ENCODE measurements at regions not wholly inside any gene's neighbourhood (a gene's known extent, or its start where the extent isn't known, plus 50 kb on each side); places are given as distances from the start of the nearest gene placed in this dataset.
A peak's percentile ranks its signal among the peaks of the same experiment; 100 is the strongest.

DNA sequence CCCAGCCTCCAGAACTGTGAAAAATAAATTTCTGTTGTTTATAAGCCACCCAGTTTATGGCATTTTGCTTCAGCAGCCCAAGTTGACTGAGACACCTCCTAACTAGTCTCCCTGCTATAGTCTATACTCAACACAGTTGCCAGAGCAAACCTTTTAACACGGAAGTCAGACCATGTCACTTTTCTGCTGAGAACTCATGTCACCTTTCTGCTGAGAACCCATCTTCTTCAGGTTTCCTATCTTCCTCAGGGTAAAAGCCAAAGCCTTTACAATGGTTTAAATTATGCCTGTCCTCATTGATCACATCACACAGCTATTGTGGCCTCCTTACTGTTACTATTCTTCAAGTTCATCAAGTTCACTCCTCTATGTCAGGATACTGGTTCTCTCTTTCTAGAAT, 74.3 kb upstream of the SOX6 start:
- Histone ChIP-seq H3K27ac (ENCODE audit: low read length) (no peak overlapping the region), H2AFZ (ENCODE audit: low read depth, low read length) (no peak overlapping the region), H3K9ac (ENCODE audit: low read length) (no peak overlapping the region), H4K20me1 (ENCODE audit: insufficient read depth, low read length) (no peaks in the 10 kb centered on the region), H3K79me2 (ENCODE audit: low read length) (no peaks in the 10 kb centered on the region), H3K9me3 (ENCODE audit: insufficient read depth, low read length) (peaks cover 23% of the 10 kb centered on the region), H3K4me2 (ENCODE audit: low read length) (no peak overlapping the region), H3K4me3 (ENCODE audit: low read length) (no peak overlapping the region), H3K36me3 (replicated peaks; ENCODE audit: low read depth, low read length) (peaks cover 25% of the 10 kb centered on the region), H3K4me1 (ENCODE audit: low read length) (peaks cover 16% of the 10 kb centered on the region), H3K27me3 (ENCODE audit: low read depth, low read length) (no peaks in the 10 kb centered on the region)
- TF ChIP-seq, protein P1, sequence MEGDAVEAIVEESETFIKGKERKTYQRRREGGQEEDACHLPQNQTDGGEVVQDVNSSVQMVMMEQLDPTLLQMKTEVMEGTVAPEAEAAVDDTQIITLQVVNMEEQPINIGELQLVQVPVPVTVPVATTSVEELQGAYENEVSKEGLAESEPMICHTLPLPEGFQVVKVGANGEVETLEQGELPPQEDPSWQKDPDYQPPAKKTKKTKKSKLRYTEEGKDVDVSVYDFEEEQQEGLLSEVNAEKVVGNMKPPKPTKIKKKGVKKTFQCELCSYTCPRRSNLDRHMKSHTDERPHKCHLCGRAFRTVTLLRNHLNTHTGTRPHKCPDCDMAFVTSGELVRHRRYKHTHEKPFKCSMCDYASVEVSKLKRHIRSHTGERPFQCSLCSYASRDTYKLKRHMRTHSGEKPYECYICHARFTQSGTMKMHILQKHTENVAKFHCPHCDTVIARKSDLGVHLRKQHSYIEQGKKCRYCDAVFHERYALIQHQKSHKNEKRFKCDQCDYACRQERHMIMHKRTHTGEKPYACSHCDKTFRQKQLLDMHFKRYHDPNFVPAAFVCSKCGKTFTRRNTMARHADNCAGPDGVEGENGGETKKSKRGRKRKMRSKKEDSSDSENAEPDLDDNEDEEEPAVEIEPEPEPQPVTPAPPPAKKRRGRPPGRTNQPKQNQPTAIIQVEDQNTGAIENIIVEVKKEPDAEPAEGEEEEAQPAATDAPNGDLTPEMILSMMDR (IDR thresholded peaks at IDR 0.05; ENCODE audit: low read depth, low read length): no peak
- no peak for TF ChIP-seq EZH2phosphoT487 (IDR thresholded peaks at IDR 0.05; ENCODE audit: low read depth)

DNA sequence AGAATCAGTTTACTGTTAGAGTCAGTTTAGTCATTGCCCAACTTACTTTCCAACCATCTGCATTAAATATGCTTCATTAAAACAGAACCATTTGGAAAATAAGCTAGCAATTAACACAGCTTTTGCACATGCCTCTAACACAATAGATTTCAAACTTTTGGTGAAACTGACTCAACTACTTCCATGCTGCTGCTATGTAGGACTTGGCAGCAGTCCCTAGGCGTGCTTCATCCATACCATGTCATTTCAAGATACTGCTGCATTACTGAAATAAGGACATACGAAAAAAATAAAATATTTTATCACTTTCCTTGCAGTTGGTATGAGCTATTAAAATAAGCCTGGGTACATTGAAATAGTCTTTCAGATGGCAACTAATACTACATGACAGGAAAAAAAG, 65.5 kb upstream of the SOX6 start:
- H3K9ac ChIP-seq (ENCODE audit: low read length): no peak overlapping the region
- no peaks in the 10 kb centered on the region for H3K4me1 ChIP-seq (ENCODE audit: low read length)
- H4K20me1 ChIP-seq (ENCODE audit: insufficient read depth, low read length): no peaks in the 10 kb centered on the region
- no peak overlapping the region for H2AFZ ChIP-seq (ENCODE audit: low read depth, low read length)
- H3K79me2 ChIP-seq (ENCODE audit: low read length): no peaks in the 10 kb centered on the region
- TF ChIP-seq, protein P1 (IDR thresholded peaks at IDR 0.05; ENCODE audit: low read depth, low read length): no peak
- no peak overlapping the region for H3K27ac ChIP-seq (ENCODE audit: low read length)
- H3K9me3 ChIP-seq (ENCODE audit: insufficient read depth, low read length): 0 out of 2 replicates have a peak, but pooled peaks cover 3% of the 10 kb centered on the region
- no peaks in the 10 kb centered on the region for H3K36me3 ChIP-seq (replicated peaks; ENCODE audit: low read depth, low read length)
- H3K4me3 ChIP-seq (ENCODE audit: low read length): no peak overlapping the region
- no peaks in the 10 kb centered on the region for H3K27me3 ChIP-seq (ENCODE audit: low read depth, low read length)
- H3K4me2 ChIP-seq (ENCODE audit: low read length): no peak overlapping the region

DNA sequence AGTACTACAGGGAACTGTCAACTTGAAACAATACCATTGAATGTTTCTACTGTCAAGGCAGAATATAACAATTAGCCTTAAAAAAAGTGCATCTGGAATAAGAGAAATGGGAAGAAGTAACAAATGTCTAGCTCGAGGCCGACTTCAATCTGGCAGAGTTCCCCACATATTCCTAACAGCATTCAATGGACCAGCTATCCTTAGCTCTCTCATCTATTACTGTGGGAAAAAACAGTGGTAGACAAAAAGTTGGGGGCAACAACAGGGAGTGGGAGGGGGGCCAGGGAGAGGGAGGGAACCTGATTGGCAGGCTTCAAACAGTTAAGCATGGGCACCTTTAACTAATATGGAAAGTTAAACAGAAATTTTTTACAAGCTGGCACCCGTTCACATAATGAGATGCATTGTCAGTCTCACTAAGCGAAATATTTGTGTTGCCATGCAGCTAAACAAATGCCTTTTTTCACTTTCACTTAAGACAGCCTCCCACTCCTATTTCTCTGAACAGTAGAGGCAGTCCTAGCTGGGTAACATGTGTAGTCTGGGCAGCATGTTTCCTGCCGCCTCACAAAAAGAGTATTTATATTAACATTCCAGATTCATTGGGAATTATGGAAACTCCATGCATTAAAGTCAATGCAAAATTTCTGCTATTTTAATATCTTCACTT, 62.2 kb upstream of the SOX6 start:
- Histone ChIP-seq H3K9me3 (ENCODE audit: insufficient read depth, low read length) (0 out of 2 replicates have a peak, but pooled peaks cover 3% of the 10 kb centered on the region), H3K4me2 (ENCODE audit: low read length) (no peak overlapping the region), H3K36me3 (replicated peaks; ENCODE audit: low read depth, low read length) (no peaks in the 10 kb centered on the region), H3K27me3 (ENCODE audit: low read depth, low read length) (no peaks in the 10 kb centered on the region), H3K27ac (ENCODE audit: low read length) (no peak overlapping the region), H3K79me2 (ENCODE audit: low read length) (no peaks in the 10 kb centered on the region), H3K4me3 (ENCODE audit: low read length) (no peak overlapping the region), H2AFZ (ENCODE audit: low read depth, low read length) (no peak overlapping the region), H3K9ac (ENCODE audit: low read length) (no peak overlapping the region), H3K4me1 (ENCODE audit: low read length) (no peaks in the 10 kb centered on the region), H4K20me1 (ENCODE audit: insufficient read depth, low read length) (no peaks in the 10 kb centered on the region)
- TF ChIP-seq, protein P1 (IDR thresholded peaks at IDR 0.05; ENCODE audit: low read depth, low read length): no peak

DNA sequence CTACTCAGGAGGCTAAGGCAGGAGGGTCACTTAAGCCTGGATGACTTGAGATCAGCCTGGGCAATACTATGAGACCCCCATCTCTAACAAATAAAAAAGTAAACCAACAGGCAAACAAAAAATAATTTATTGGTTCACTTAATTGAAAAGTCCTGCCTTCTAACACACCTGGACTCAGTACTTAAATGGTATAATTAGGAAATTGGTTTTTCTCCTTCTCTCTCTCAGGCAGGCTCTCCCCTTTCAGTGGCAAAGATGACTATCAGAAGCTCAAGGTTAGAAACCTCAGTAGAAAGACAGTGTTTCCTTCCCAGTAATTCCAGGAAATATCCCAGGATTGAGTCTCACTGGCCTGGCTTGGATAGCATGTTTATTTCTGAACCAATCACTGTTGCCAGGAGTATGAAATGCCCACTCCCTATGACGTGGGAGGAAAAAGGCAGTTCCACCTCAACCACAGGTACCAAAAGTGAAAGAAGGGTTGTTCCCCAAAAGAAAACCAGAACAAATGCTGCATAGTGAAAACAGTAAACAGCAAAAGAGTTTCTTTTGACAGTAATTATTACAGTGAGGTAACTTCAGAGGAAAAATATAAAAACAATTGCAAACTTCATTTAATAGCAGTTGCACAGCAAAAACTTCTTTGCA, 56.3 kb upstream of the SOX6 start:
- H3K27me3 ChIP-seq (ENCODE audit: low read depth, low read length): no peaks in the 10 kb centered on the region
- peaks cover 11% of the 10 kb centered on the region for H3K4me1 ChIP-seq (ENCODE audit: low read length)
- peak overlapping the region; percentile 4 for H3K4me2 ChIP-seq (ENCODE audit: low read length)
- H3K4me3 ChIP-seq (ENCODE audit: low read length): no peak overlapping the region
- H3K79me2 ChIP-seq (ENCODE audit: low read length): no peaks in the 10 kb centered on the region
- no peaks in the 10 kb centered on the region for H3K36me3 ChIP-seq (replicated peaks; ENCODE audit: low read depth, low read length)
- no peak overlapping the region for H3K27ac ChIP-seq (ENCODE audit: low read length)
- no peak for TF ChIP-seq EZH2phosphoT487 (IDR thresholded peaks at IDR 0.05; ENCODE audit: low read depth)
- TF ChIP-seq, protein P1 (IDR thresholded peaks at IDR 0.05; ENCODE audit: low read depth, low read length): no peak
- peak overlapping the region; percentile 10; the same call in 1 of the 2 replicates for H2AFZ ChIP-seq (ENCODE audit: low read depth, low read length)
- H3K9me3 ChIP-seq (ENCODE audit: insufficient read depth, low read length): no peaks in the 10 kb centered on the region
- no peak overlapping the region for H3K9ac ChIP-seq (ENCODE audit: low read length)
- H4K20me1 ChIP-seq (ENCODE audit: insufficient read depth, low read length): no peaks in the 10 kb centered on the region
